ENCODE measurements at regions not wholly inside any gene's neighbourhood (a gene's known extent, or its start where the extent isn't known, plus 50 kb on each side); places are given as distances from the start of the nearest gene placed in this dataset.

DNA sequence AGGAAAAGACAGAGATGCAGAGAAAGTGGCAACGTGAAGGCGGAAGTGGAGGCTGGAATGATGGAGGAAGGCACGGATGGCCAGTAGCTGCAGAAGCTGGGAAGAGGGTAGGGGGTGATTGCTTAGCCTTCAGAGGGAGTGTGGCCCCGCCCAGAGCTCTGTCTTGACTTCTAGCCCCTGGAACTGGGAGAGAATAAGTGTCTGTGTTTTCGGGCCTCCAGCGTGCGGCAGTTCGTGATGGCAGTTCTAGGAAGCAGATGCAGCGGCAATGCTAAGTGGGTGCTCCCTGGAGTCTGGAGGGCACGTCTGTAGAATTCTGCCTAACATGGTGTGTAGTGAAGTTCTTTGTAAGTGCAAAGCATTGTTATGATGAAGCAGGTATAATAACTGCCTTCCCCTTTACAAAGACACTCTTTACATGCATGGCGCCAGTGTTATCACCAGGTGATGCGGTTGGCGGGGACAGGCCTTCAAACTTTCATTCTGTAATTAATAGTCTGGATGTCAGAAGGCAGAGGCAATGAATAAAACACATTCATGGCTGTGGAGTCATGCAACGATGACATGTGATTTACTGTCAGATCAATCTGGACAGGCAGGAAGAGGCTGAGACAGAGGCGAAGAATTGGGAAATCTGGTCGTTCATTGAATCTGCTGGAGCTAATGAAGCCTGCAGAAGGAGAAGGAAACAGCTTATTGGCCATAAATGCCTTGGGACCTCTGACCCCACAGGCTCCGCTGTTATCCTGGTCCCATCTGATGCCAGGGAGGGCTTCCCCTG is 228.6 kb downstream of the GLRX3 start:
- TF ChIP-seq, protein P1, sequence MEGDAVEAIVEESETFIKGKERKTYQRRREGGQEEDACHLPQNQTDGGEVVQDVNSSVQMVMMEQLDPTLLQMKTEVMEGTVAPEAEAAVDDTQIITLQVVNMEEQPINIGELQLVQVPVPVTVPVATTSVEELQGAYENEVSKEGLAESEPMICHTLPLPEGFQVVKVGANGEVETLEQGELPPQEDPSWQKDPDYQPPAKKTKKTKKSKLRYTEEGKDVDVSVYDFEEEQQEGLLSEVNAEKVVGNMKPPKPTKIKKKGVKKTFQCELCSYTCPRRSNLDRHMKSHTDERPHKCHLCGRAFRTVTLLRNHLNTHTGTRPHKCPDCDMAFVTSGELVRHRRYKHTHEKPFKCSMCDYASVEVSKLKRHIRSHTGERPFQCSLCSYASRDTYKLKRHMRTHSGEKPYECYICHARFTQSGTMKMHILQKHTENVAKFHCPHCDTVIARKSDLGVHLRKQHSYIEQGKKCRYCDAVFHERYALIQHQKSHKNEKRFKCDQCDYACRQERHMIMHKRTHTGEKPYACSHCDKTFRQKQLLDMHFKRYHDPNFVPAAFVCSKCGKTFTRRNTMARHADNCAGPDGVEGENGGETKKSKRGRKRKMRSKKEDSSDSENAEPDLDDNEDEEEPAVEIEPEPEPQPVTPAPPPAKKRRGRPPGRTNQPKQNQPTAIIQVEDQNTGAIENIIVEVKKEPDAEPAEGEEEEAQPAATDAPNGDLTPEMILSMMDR (IDR thresholded peaks at IDR 0.05; ENCODE audit: insufficient read depth, low read length): no peak
- TF ChIP-seq POLR2AphosphoS5 (IDR thresholded peaks at IDR 0.05; ENCODE audit: low read depth): no peak
- TF ChIP-seq GABPA (IDR thresholded peaks at IDR 0.05; ENCODE audit: low read depth): no peak
